ENCODE measurements at regions not wholly inside any gene's neighbourhood (a gene's known extent, or its start where the extent isn't known, plus 50 kb on each side); places are given as distances from the start of the nearest gene placed in this dataset.

DNA sequence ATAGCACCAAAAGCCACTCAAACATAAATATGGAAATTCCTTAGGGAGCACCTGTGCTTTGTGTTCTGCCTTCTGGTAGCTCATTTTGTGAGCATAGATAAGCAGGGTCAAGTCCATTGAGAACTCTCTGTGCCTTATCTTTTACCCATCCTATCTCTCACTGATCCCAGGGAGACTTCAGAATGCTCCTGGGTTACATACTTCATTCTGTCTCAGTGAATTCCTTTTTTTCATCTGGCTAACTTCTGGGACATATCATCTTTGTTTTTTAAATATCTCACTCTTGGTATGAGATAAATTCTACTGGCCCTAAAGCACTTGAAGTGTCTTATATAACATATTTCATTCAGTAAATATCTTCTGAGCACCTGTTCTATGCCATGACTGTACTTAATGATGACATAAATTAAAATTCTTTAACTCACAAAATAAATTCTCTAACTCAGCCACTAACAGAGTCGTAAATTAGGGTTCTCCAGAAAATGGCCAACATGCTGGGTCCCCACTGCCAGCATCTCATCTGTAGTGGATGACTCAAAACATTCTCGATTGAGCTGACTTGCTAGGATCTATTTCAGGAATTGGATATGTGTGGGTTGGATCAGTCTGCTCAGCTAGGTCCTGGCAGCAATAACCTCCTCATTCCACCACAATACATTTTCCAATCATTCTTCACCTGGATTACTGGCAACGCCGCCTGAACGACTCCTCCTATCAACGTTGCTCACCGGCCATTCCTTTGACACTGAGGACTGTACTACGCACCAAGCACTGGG is 170.2 kb downstream of the FOXO1 start:
- TF ChIP-seq, protein P1, sequence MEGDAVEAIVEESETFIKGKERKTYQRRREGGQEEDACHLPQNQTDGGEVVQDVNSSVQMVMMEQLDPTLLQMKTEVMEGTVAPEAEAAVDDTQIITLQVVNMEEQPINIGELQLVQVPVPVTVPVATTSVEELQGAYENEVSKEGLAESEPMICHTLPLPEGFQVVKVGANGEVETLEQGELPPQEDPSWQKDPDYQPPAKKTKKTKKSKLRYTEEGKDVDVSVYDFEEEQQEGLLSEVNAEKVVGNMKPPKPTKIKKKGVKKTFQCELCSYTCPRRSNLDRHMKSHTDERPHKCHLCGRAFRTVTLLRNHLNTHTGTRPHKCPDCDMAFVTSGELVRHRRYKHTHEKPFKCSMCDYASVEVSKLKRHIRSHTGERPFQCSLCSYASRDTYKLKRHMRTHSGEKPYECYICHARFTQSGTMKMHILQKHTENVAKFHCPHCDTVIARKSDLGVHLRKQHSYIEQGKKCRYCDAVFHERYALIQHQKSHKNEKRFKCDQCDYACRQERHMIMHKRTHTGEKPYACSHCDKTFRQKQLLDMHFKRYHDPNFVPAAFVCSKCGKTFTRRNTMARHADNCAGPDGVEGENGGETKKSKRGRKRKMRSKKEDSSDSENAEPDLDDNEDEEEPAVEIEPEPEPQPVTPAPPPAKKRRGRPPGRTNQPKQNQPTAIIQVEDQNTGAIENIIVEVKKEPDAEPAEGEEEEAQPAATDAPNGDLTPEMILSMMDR (conservative IDR thresholded peaks at IDR 0.05), result no peak
- TF ChIP-seq ZFX (IDR thresholded peaks at IDR 0.05), result no peak

Measured in C4-2B (cell line).